ENCODE measurements at regions not wholly inside any gene's neighbourhood (a gene's known extent, or its start where the extent isn't known, plus 50 kb on each side); places are given as distances from the start of the nearest gene placed in this dataset.
"Not testable (repeated sequence)": the region's sequence is repeated elsewhere in the genome, so short reads cannot be mapped to it uniquely, and the experiment has no call there.

GRCh38 chr10:84965468-84965867 is 637.1 kb downstream of the CCSER2 start:
- H3K9me3 Mint-ChIP-seq: peaks cover 0 to 4% of the 10 kb centered on the region in 2 donors
- DNase-seq (ENCODE audit: low spot score in 2 of 2): no peak
- ATAC-seq: no peak
- H3K36me3 Mint-ChIP-seq: no peaks in the 10 kb centered on the region
- no peak overlapping the region for H3K27ac Mint-ChIP-seq

GRCh38 chr10:84966708-84967441 is 638.5 kb downstream of the CCSER2 start:
- Mint-ChIP-seq H3K27ac (no peak overlapping the region), H3K9me3 (peaks cover 0 to 4% of the 10 kb centered on the region in 2 donors), H3K36me3 (no peaks in the 10 kb centered on the region)
- no peak for DNase-seq (ENCODE audit: low spot score in 2 of 2)
- no peak for ATAC-seq

GRCh38 chr10:84969297-84969696 is 640.9 kb downstream of the CCSER2 start:
- not testable (repeated sequence) for H3K36me3 Mint-ChIP-seq; H3K27ac Mint-ChIP-seq; DNase-seq (ENCODE audit: low spot score in 2 of 2); ATAC-seq; H3K9me3 Mint-ChIP-seq

GRCh38 chr10:84987039-84987438 is 658.6 kb downstream of the CCSER2 start:
- ATAC-seq (no peak), DNase-seq (ENCODE audit: low spot score in 2 of 2) (no peak)
- H3K27ac Mint-ChIP-seq: no peak overlapping the region
- no peaks in the 10 kb centered on the region for H3K36me3 Mint-ChIP-seq
- peaks cover 0 to 5% of the 10 kb centered on the region in 2 donors for H3K9me3 Mint-ChIP-seq

GRCh38 chr10:84988011-84988410 is 659.6 kb downstream of the CCSER2 start:
- no peaks in the 10 kb centered on the region for H3K36me3 Mint-ChIP-seq
- no peak overlapping the region for H3K27ac Mint-ChIP-seq
- no peak for ATAC-seq
- DNase-seq (ENCODE audit: low spot score in 2 of 2): no peak
- H3K9me3 Mint-ChIP-seq: peaks cover 0 to 5% of the 10 kb centered on the region in 2 donors

GRCh38 chr10:84990713-84991112 is 662.3 kb downstream of the CCSER2 start:
- no peak for ATAC-seq
- H3K36me3 Mint-ChIP-seq: no peaks in the 10 kb centered on the region
- no peak overlapping the region for H3K27ac Mint-ChIP-seq
- H3K9me3 Mint-ChIP-seq: peaks cover 4 to 8% of the 10 kb centered on the region in 2 donors
- DNase-seq (ENCODE audit: low spot score in 2 of 2): no peak

- Mint-ChIP-seq H3K9me3 (peaks cover 4 to 8% of the 10 kb centered on the region in 2 donors), H3K36me3 (no peaks in the 10 kb centered on the region), H3K27ac (no peak overlapping the region)
- no peak for DNase-seq (ENCODE audit: low spot score in 2 of 2)
- no peak for ATAC-seq
These were observed 662.9 kb downstream of the CCSER2 start for GRCh38 chr10:84991301-84991700.

GRCh38 chr10:84993251-84994035 is 665.1 kb downstream of the CCSER2 start:
- Mint-ChIP-seq H3K27ac (no peak overlapping the region), H3K36me3 (no peaks in the 10 kb centered on the region), H3K9me3 (peaks cover 4 to 8% of the 10 kb centered on the region in 2 donors)
- DNase-seq (ENCODE audit: low spot score in 2 of 2) (no peak), ATAC-seq (no peak)

- no peak for DNase-seq (ENCODE audit: low spot score in 2 of 2)
- no peak for ATAC-seq
- Mint-ChIP-seq H3K9me3 (peaks cover 4 to 8% of the 10 kb centered on the region in 2 donors), H3K36me3 (no peaks in the 10 kb centered on the region), H3K27ac (no peak overlapping the region)
These were observed 666.3 kb downstream of the CCSER2 start for GRCh38 chr10:84994722-84995121.

- Mint-ChIP-seq H3K9me3 (peaks cover 4 to 8% of the 10 kb centered on the region in 2 donors), H3K27ac (no peak overlapping the region), H3K36me3 (no peaks in the 10 kb centered on the region)
- DNase-seq (ENCODE audit: low spot score in 2 of 2): no peak
- ATAC-seq: no peak
These were observed 668.2 kb downstream of the CCSER2 start for GRCh38 chr10:84996580-84996979.

GRCh38 chr10:84997870-84998269 is 669.5 kb downstream of the CCSER2 start:
- Mint-ChIP-seq H3K27ac (no peak overlapping the region), H3K36me3 (no peaks in the 10 kb centered on the region), H3K9me3 (peaks cover 4 to 8% of the 10 kb centered on the region in 2 donors)
- ATAC-seq: no peak
- DNase-seq (ENCODE audit: low spot score in 2 of 2): no peak

GRCh38 chr10:84999929-85000328 is 671.5 kb downstream of the CCSER2 start:
- ATAC-seq: no peak
- DNase-seq (ENCODE audit: low spot score in 2 of 2): no peak
- peaks cover under 1 to 2% of the 10 kb centered on the region in 2 donors for H3K9me3 Mint-ChIP-seq
- H3K36me3 Mint-ChIP-seq: no peaks in the 10 kb centered on the region
- H3K27ac Mint-ChIP-seq: no peak overlapping the region

- no peak overlapping the region for H3K27ac Mint-ChIP-seq
- peaks cover 0 to 5% of the 10 kb centered on the region in 2 donors for H3K9me3 Mint-ChIP-seq
- ATAC-seq (peak in 1 of 2 donors; percentile 44), DNase-seq (ENCODE audit: low spot score in 2 of 2) (no peak)
- H3K36me3 Mint-ChIP-seq: no peaks in the 10 kb centered on the region
These were observed 674.7 kb downstream of the CCSER2 start for GRCh38 chr10:85003083-85003482.

GRCh38 chr10:85008488-85009184 is 680.2 kb downstream of the CCSER2 start:
- DNase-seq (ENCODE audit: low spot score in 2 of 2) (no peak), ATAC-seq (no peak)
- Mint-ChIP-seq H3K36me3 (no peaks in the 10 kb centered on the region), H3K27ac (no peak overlapping the region), H3K9me3 (peaks cover 0 to 5% of the 10 kb centered on the region in 2 donors)

GRCh38 chr10:85012305-85012704 is 683.9 kb downstream of the CCSER2 start:
- DNase-seq (ENCODE audit: low spot score in 2 of 2) (no peak), ATAC-seq (no peak)
- no peak overlapping the region for H3K27ac Mint-ChIP-seq
- no peaks in the 10 kb centered on the region for H3K36me3 Mint-ChIP-seq
- no peaks in the 10 kb centered on the region for H3K9me3 Mint-ChIP-seq

GRCh38 chr10:85026878-85027467 is 698.6 kb downstream of the CCSER2 start:
- Mint-ChIP-seq H3K27ac (no peak overlapping the region), H3K36me3 (no peaks in the 10 kb centered on the region), H3K9me3 (peaks cover 7 to 8% of the 10 kb centered on the region in 2 donors)
- ATAC-seq (no peak), DNase-seq (ENCODE audit: low spot score in 2 of 2) (no peak)

GRCh38 chr10:85032981-85033380 is 704.6 kb downstream of the CCSER2 start:
- ATAC-seq: no peak
- peaks cover 15 to 18% of the 10 kb centered on the region in 2 donors for H3K9me3 Mint-ChIP-seq
- no peak overlapping the region for H3K27ac Mint-ChIP-seq
- no peaks in the 10 kb centered on the region for H3K36me3 Mint-ChIP-seq
- DNase-seq (ENCODE audit: low spot score in 2 of 2): no peak

All from activated naive CD4-positive, alpha-beta T cell treated with anti-CD3 and anti-CD28 coated beads, Interleukin-2, amount 50 U/mL, for 72 hours (primary cell).